GM12878 (cell line): ENCODE measurements at regions not wholly inside any gene's neighbourhood (a gene's known extent, or its start where the extent isn't known, plus 50 kb on each side); places are given as distances from the start of the nearest gene placed in this dataset.

Experiments used
- ATAC-seq: fragments of 200-7000 bp; cut with Tn5 transposase; 3 replicates; pipeline ENCODE4 v1.9.1; 2020; ENCODE audit warnings: mild to moderate bottlenecking, moderate library complexity
- BruUV-seq: library from RNA; stranded (reverse); fragments of 400-500 nt; replicated peaks from 2 replicates; lab custom pipeline; 2021; lab: Mats Ljungman, UMichigan
- CTCF ChIA-PET: fragments of 300-600 bp; sonication (Branson Sonifier 250); formaldehyde crosslinking; extraction: SDS; loops from one replicate; lab custom pipeline; 2021; ENCODE audit warnings: inconsistent platforms; lab: Yijun Ruan, JAX
- POLR2A ChIA-PET: fragments of 350-600 bp; formaldehyde crosslinking; extraction: SDS; loops from one replicate; lab custom pipeline; 2021; ENCODE audit warnings: inconsistent platforms; lab: Charles Lee
- RAD21 ChIA-PET: fragments of 300-600 bp; sonication (Branson Sonifier 250); formaldehyde crosslinking; loops from one replicate; lab custom pipeline; 2023; ENCODE audit warnings: antibody characterized with exemption; ENCODE audit not compliant: unreplicated experiment; lab: Charles Lee
- SMC1A ChIA-PET: fragments of 300-600 bp; sonication (Branson Sonifier 250); formaldehyde crosslinking; loops from one replicate; lab custom pipeline; 2023; ENCODE audit not compliant: unreplicated experiment, uncharacterized antibody; lab: Charles Lee
- DNase-seq: peaks from one replicate; pipeline ENCODE4 v3.0.0-alpha.2; 2011; ENCODE audit warnings: low read depth, low spot score
- FAIRE-seq: peaks from 3 replicates; lab custom pipeline; 2011; peaks lifted over from hg19 to GRCh38; lab: Jason Lieb, UNC
- H2AFZ ChIP-seq: 2 replicates; pipeline ENCODE4 v1.6.0; 2011; ENCODE audit warnings: low read depth, low read length, control low read depth; ENCODE audit not compliant: control insufficient read depth
- H3K27ac ChIP-seq: 2 replicates; pipeline ENCODE4 v1.5.1; 2011; ENCODE audit warnings: control low read depth; ENCODE audit not compliant: control insufficient read depth, insufficient read depth
- H3K27me3 ChIP-seq, 2 experiments: replicated peaks in 1 of 2; 2 replicates each; pipeline versions ENCODE4 v1.6.0 to v1.6.1; 2011; ENCODE audit warnings: low read length in 1 of 2; ENCODE audit not compliant: control insufficient read depth in 2 of 2, insufficient read depth in 2 of 2
- H3K36me3 ChIP-seq, 2 experiments: 2 replicates each; pipeline ENCODE4 v1.5.1; 2011; ENCODE audit warnings: low read length in 1 of 2; ENCODE audit not compliant: control insufficient read depth in 2 of 2, insufficient read depth in 2 of 2
- H3K4me1 ChIP-seq: 2 replicates; pipeline ENCODE4 v1.6.1; 2011; ENCODE audit warnings: mild to moderate bottlenecking, low read length, moderate library complexity, mixed read lengths; ENCODE audit not compliant: control insufficient read depth, insufficient read depth
- H3K4me2 ChIP-seq: 2 replicates; pipeline ENCODE4 v1.6.0; 2011; ENCODE audit warnings: control low read depth; ENCODE audit not compliant: control insufficient read depth, insufficient read depth
- H3K4me3 ChIP-seq: fragments of 200-600 bp; sonication (generic); 2 replicates; pipeline ENCODE4 v1.5.1; 2016
- H3K79me2 ChIP-seq: 2 replicates; pipeline ENCODE4 v1.6.0; 2011; ENCODE audit warnings: low read length; ENCODE audit not compliant: control insufficient read depth, insufficient read depth
- H3K9ac ChIP-seq: 2 replicates; pipeline ENCODE4 v1.8.0; 2011; ENCODE audit warnings: low read length, control low read depth, mixed read lengths; ENCODE audit not compliant: control insufficient read depth, insufficient read depth
- H3K9me3 ChIP-seq: replicated peaks from 3 replicates; pipeline ENCODE4 v1.5.1; 2011; ENCODE audit warnings: mild to moderate bottlenecking, low read length; ENCODE audit not compliant: control insufficient read depth, insufficient read depth
- H4K20me1 ChIP-seq: 2 replicates; pipeline ENCODE4 v1.6.0; 2011; ENCODE audit not compliant: control insufficient read depth, insufficient read depth
- HCFC1 ChIP-seq: fragments of 150-350 bp; IDR thresholded peaks from 2 replicates; pipeline ENCODE4 v1.6.1; 2014; ENCODE audit warnings: low read length
- HSF1 ChIP-seq: fragments of 150-350 bp; IDR thresholded peaks from 2 replicates; pipeline ENCODE4 v1.6.1; 2014; ENCODE audit warnings: mild to moderate bottlenecking, low read depth, low read length
- MXI1 ChIP-seq: fragments of 150-350 bp; IDR thresholded peaks from 2 replicates; pipeline ENCODE4 v1.6.1; 2011; ENCODE audit warnings: low read depth, mild to moderate bottlenecking, inconsistent platforms, low read length, improper control_type of control experiment
- NR2F1 ChIP-seq: fragments of 450-650 bp; conservative IDR thresholded peaks from 2 replicates; pipeline ENCODE4 v1.6.1; 2017; ENCODE audit warnings: mild to moderate bottlenecking
- NRF1 ChIP-seq: conservative IDR thresholded peaks from 2 replicates; pipeline ENCODE4 v1.6.1; 2011; ENCODE audit warnings: mild to moderate bottlenecking, low read depth, low read length, improper control_type of control experiment
- PAX5 ChIP-seq: IDR thresholded peaks from 2 replicates; pipeline ENCODE4 v1.6.1; 2011; ENCODE audit warnings: low read depth, low read length, borderline replicate concordance
- RAD21 ChIP-seq: IDR thresholded peaks from 2 replicates; pipeline ENCODE4 v1.6.1; 2011; ENCODE audit warnings: mild to moderate bottlenecking, low read depth, low read length, moderate library complexity; ENCODE audit not compliant: insufficient read depth
- SMC3 ChIP-seq: IDR thresholded peaks from 2 replicates; pipeline ENCODE4 v1.6.1; 2011; ENCODE audit warnings: low read length, improper control_type of control experiment, borderline replicate concordance
- WRNIP1 ChIP-seq: IDR thresholded peaks from 2 replicates; pipeline ENCODE4 v1.6.1; 2011; ENCODE audit warnings: low read depth, low read length, improper control_type of control experiment, borderline replicate concordance
- YBX1 ChIP-seq: fragments of 450-650 bp; IDR thresholded peaks from 2 replicates; pipeline ENCODE4 v1.6.1; 2016; ENCODE audit warnings: antibody characterized with exemption
- ZBED1 ChIP-seq: IDR thresholded peaks from 2 replicates; pipeline ENCODE4 v1.6.1; 2016; ENCODE audit warnings: borderline replicate concordance
- ZZZ3 ChIP-seq: IDR thresholded peaks from 2 replicates; pipeline ENCODE4 v1.6.1; 2011; ENCODE audit warnings: low read depth; ENCODE audit not compliant: control insufficient read depth, insufficient read length
- WGBS: methylation state at CpG from one replicate; pipeline ENCODE4 v1.1.6; 2016; ENCODE audit warnings: low lambda C conversion rate; ENCODE audit not compliant: insufficient replicate concordance, insufficient coverage; ENCODE audit errors: missing lambda C conversion rate; 5-methylcytosine and 5-hydroxymethylcytosine counted together
- in situ Hi-C: fragments of 300-500 bp; cut with MboI; formaldehyde crosslinking; loops from 9 replicates; pipeline ENCODE4 v1.14.3; 2018; ENCODE audit warnings: mixed read lengths
- intact Hi-C: fragments of 100-400 bp; cut with micrococcal nuclease; formaldehyde crosslinking; loops from one replicate; pipeline ENCODE4 v1.14.2; 2022; ENCODE audit not compliant: unreplicated experiment

GRCh38 chr2:75928093-75928492, 217.4 kb upstream of the GCFC2 start:
- 90% methylated on average over 2 of the region's 2 CpGs for WGBS

More at GRCh38 chr2:75928093-75928492, 217.4 kb upstream of the GCFC2 start:
- H2AFZ ChIP-seq: no peak overlapping the region
- no peak overlapping the region for H3K27ac ChIP-seq
- ChIA-PET RAD21 (no interaction called here), POLR2A (no interaction called here), CTCF (no interaction called here), SMC1A (no interaction called here)
- no peaks in the 10 kb centered on the region for H4K20me1 ChIP-seq
- H3K4me1 ChIP-seq: no peaks in the 10 kb centered on the region
- H3K79me2 ChIP-seq: no peaks in the 10 kb centered on the region
- no peak overlapping the region for H3K9ac ChIP-seq
- intact Hi-C loops (no loop called here), in situ Hi-C loops (no loop called here)
- H3K4me3 ChIP-seq: no peak overlapping the region
- no TSS peak for BruUV-seq
- H3K27me3 ChIP-seq: no peaks in the 10 kb centered on the region
- no peaks in the 10 kb centered on the region for H3K9me3 ChIP-seq
- no peaks in the 10 kb centered on the region for H3K36me3 ChIP-seq
- no peak for DNase-seq
- ATAC-seq: no peak
- H3K4me2 ChIP-seq: no peak overlapping the region
- FAIRE-seq: no peak
- TF ChIP-seq MXI1 (no peak), NRF1 (no peak), HSF1 (no peak), YBX1 (no peak), ZBED1 (no peak), WRNIP1 (no peak), ZZZ3 (no peak), PAX5 (no peak), NR2F1 (no peak), RAD21 (no peak), SMC3 (no peak), HCFC1 (no peak)
